ENCODE measurements at regions not wholly inside any gene's neighbourhood (a gene's known extent, or its start where the extent isn't known, plus 50 kb on each side); places are given as distances from the start of the nearest gene placed in this dataset.

DNA sequence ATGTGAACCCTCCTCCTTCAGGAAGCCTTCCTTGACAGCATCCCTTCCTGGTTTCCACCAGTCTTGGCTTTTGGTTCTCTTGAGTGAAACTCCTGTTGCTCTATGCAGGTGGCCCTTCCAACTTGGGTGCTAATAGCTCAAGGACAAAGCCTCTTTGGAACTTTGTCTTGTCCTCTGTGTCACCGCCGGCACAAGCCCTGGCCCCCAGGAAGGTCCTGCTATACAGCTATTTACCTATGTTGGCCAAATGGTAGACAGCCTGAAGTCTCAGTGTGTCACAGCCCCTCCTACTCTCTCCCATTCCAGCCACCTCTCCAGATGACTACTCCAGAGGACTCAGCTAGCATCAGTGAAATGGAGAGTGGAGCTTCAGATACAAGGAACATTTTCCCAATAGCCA lies 94.7 kb upstream of the ZNF618 start:
- TF ChIP-seq CTCF (IDR thresholded peaks at IDR 0.05; ENCODE audit: poor library complexity, severe bottlenecking), result no peak
- ATAC-seq (ENCODE audit: low read depth), result no peak

GRCh38 chr9:113781896-113782295 lies 94.2 kb upstream of the ZNF618 start:
- H3K4me1 ChIP-seq (ENCODE audit: insufficient read depth, poor library complexity, severe bottlenecking), result no peaks in the 10 kb centered on the region
- no peak overlapping the region for H3K27ac ChIP-seq (ENCODE audit: poor library complexity, severe bottlenecking)
- no peaks in the 10 kb centered on the region for H3K9me3 ChIP-seq (ENCODE audit: severe bottlenecking)
- no peak for TF ChIP-seq CTCF (IDR thresholded peaks at IDR 0.05; ENCODE audit: poor library complexity, severe bottlenecking)
- no peak overlapping the region for H3K4me3 ChIP-seq (ENCODE audit: severe bottlenecking)
- no peaks in the 10 kb centered on the region for H3K36me3 ChIP-seq (ENCODE audit: low read depth)
- no peak for DNase-seq (ENCODE audit: low spot score)
- H3K27me3 ChIP-seq (ENCODE audit: insufficient read depth, poor library complexity, severe bottlenecking), result no peaks in the 10 kb centered on the region
- ATAC-seq (ENCODE audit: low read depth), result no peak

More for the DNA sequence above, 94.7 kb upstream of the ZNF618 start:
- no peak overlapping the region for H3K27ac ChIP-seq (ENCODE audit: poor library complexity, severe bottlenecking)
- H3K36me3 ChIP-seq (ENCODE audit: low read depth), result no peaks in the 10 kb centered on the region
- no peak for DNase-seq (ENCODE audit: low spot score)
- no peak overlapping the region for H3K4me3 ChIP-seq (ENCODE audit: severe bottlenecking)
- H3K27me3 ChIP-seq (ENCODE audit: insufficient read depth, poor library complexity, severe bottlenecking), result no peaks in the 10 kb centered on the region
- H3K9me3 ChIP-seq (ENCODE audit: severe bottlenecking), result no peaks in the 10 kb centered on the region
- H3K4me1 ChIP-seq (ENCODE audit: insufficient read depth, poor library complexity, severe bottlenecking), result no peaks in the 10 kb centered on the region

- H3K36me3 ChIP-seq (ENCODE audit: low read depth), result no peaks in the 10 kb centered on the region
- H3K4me3 ChIP-seq (ENCODE audit: severe bottlenecking), result no peak overlapping the region
- ATAC-seq (ENCODE audit: low read depth) (no peak), DNase-seq (ENCODE audit: low spot score) (no peak)
- TF ChIP-seq CTCF (IDR thresholded peaks at IDR 0.05; ENCODE audit: poor library complexity, severe bottlenecking), result no peak
- H3K27me3 ChIP-seq (ENCODE audit: insufficient read depth, poor library complexity, severe bottlenecking), result no peaks in the 10 kb centered on the region
- H3K4me1 ChIP-seq (ENCODE audit: insufficient read depth, poor library complexity, severe bottlenecking), result no peaks in the 10 kb centered on the region
- no peaks in the 10 kb centered on the region for H3K9me3 ChIP-seq (ENCODE audit: severe bottlenecking)
- no peak overlapping the region for H3K27ac ChIP-seq (ENCODE audit: poor library complexity, severe bottlenecking)
Observed at GRCh38 chr9:113783475-113783874, 92.6 kb upstream of the ZNF618 start.

DNA sequence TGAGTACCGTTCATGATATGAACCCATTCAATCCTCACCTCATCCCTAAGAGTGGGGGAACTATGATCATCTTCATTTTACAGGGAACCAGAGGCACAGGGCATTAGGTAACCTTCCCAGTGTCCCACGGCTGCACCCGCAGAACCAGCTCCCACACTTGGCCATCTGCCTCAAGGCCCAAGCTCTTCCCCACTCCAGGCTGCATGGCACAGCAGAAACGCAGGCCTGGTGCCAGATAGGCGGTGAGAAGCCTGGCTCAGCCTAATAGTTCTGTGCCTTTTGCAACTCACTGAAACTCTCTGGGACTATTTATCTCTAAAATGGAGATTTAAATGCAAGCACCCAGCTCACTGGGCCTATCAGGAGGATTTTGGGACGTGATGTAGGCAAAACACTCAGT lies 90.8 kb upstream of the ZNF618 start:
- Histone ChIP-seq H3K9me3 (ENCODE audit: severe bottlenecking) (no peaks in the 10 kb centered on the region), H3K36me3 (ENCODE audit: low read depth) (no peaks in the 10 kb centered on the region), H3K4me1 (ENCODE audit: insufficient read depth, poor library complexity, severe bottlenecking) (no peaks in the 10 kb centered on the region), H3K27me3 (ENCODE audit: insufficient read depth, poor library complexity, severe bottlenecking) (no peaks in the 10 kb centered on the region), H3K4me3 (ENCODE audit: severe bottlenecking) (no peak overlapping the region), H3K27ac (ENCODE audit: poor library complexity, severe bottlenecking) (no peak overlapping the region)
- DNase-seq (ENCODE audit: low spot score), result no peak
- TF ChIP-seq CTCF (IDR thresholded peaks at IDR 0.05; ENCODE audit: poor library complexity, severe bottlenecking), result no peak
- ATAC-seq (ENCODE audit: low read depth), result no peak

DNA sequence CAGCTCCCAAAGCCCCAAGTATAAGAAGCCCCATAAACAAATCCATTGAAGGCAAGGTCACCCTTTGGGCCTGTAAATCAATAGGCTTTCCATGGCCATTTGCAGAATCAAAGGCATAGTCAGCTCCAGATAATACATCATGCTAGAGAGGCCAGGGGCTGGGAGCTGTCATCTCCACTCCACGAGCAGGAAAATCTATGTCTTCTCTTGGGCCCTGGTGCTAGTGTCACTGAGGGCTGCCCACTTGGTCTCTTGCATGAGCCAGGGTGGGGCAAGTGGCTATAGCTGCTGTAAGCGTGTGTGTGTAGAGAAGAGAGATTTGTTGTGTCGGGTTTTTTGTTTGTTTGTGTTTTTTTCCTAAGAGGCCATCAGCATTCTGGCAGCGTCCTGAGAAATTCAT lies 90.0 kb upstream of the ZNF618 start:
- ATAC-seq (ENCODE audit: low read depth), result no peak
- Histone ChIP-seq H3K4me3 (ENCODE audit: severe bottlenecking) (no peak overlapping the region), H3K4me1 (ENCODE audit: insufficient read depth, poor library complexity, severe bottlenecking) (no peaks in the 10 kb centered on the region), H3K9me3 (ENCODE audit: severe bottlenecking) (no peaks in the 10 kb centered on the region), H3K27ac (ENCODE audit: poor library complexity, severe bottlenecking) (no peak overlapping the region), H3K36me3 (ENCODE audit: low read depth) (no peaks in the 10 kb centered on the region), H3K27me3 (ENCODE audit: insufficient read depth, poor library complexity, severe bottlenecking) (no peaks in the 10 kb centered on the region)
- TF ChIP-seq CTCF (IDR thresholded peaks at IDR 0.05; ENCODE audit: poor library complexity, severe bottlenecking), result no peak
- DNase-seq (ENCODE audit: low spot score), result no peak
